ENCODE measurements at regions not wholly inside any gene's neighbourhood (a gene's known extent, or its start where the extent isn't known, plus 50 kb on each side); places are given as distances from the start of the nearest gene placed in this dataset.

DNA sequence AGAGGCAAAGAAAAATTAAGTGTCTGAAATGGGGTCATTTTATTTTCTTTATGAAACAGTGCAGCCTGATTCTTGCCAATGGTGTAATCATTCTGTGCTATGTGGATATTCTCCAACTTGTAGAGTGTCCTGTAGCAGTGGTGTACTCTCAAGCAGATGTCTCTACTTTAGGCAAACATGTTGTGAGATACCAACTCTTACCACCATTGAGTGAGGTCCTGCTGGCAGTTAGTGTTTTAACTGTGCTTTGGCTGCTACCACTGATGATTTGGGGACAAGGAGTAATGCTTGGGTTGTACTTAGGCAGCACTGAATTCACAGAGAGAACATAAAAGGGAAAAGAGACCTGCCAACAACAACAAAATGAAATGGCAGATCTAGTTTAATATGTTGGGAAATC is 122.5 kb downstream of the APIP start:
- TF ChIP-seq, protein P1, sequence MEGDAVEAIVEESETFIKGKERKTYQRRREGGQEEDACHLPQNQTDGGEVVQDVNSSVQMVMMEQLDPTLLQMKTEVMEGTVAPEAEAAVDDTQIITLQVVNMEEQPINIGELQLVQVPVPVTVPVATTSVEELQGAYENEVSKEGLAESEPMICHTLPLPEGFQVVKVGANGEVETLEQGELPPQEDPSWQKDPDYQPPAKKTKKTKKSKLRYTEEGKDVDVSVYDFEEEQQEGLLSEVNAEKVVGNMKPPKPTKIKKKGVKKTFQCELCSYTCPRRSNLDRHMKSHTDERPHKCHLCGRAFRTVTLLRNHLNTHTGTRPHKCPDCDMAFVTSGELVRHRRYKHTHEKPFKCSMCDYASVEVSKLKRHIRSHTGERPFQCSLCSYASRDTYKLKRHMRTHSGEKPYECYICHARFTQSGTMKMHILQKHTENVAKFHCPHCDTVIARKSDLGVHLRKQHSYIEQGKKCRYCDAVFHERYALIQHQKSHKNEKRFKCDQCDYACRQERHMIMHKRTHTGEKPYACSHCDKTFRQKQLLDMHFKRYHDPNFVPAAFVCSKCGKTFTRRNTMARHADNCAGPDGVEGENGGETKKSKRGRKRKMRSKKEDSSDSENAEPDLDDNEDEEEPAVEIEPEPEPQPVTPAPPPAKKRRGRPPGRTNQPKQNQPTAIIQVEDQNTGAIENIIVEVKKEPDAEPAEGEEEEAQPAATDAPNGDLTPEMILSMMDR (IDR thresholded peaks at IDR 0.05), result no peak
- TF ChIP-seq POLR2A (IDR thresholded peaks at IDR 0.05), result no peak
